Prostate gland (tissue), 2 donors: ENCODE measurements at regions not wholly inside any gene's neighbourhood (a gene's known extent, or its start where the extent isn't known, plus 50 kb on each side); places are given as distances from the start of the nearest gene placed in this dataset.

Experiments used
- CTCF ChIP-seq, 4 experiments: fragments of 200-600 bp in 2 of 4; fragments of 450-650 bp in 2 of 4; sonication (generic) in 2 of 4; IDR thresholded peaks; 1 replicate in 3 of 4; 2 replicates in 1 of 4; pipeline ENCODE4 v1.5.1; 2016 to 2019; ENCODE audit warnings: antibody characterized with exemption in 4 of 4, mild to moderate bottlenecking in 2 of 4, moderate library complexity in 2 of 4
- POLR2AphosphoS5 ChIP-seq: sonication (generic); formaldehyde crosslinking; IDR thresholded peaks from one replicate; pipeline ENCODE4 v1.6.1; 2017; ENCODE audit warnings: antibody characterized with exemption

- TF ChIP-seq CTCF (IDR thresholded peaks at IDR 0.05) (no peak), POLR2AphosphoS5 (no peak)
Measured at GRCh38 chr7:85586091-85586490, 399.2 kb upstream of the SEMA3D start.
